Lower leg skin (tissue), 3 donors: ENCODE measurements at regions not wholly inside any gene's neighbourhood (a gene's known extent, or its start where the extent isn't known, plus 50 kb on each side); places are given as distances from the start of the nearest gene placed in this dataset.

ENCODE experiments used
- POLR2A ChIP-seq, 2 donors: fragments of 450-650 bp; IDR thresholded peaks; one replicate each; pipeline ENCODE4 v1.6.1; 2016 to 2017; ENCODE audit warnings: antibody characterized with exemption in 2 of 2, mild to moderate bottlenecking in 1 of 2, moderate library complexity in 1 of 2
- TF ChIP-seq, protein P1 (sequence below), 3 donors: fragments of 450-650 bp; IDR thresholded peaks; one replicate each; pipeline ENCODE4 v1.5.1; 2016; ENCODE audit warnings: antibody characterized with exemption in 3 of 3, mild to moderate bottlenecking in 3 of 3, moderate library complexity in 2 of 3

DNA sequence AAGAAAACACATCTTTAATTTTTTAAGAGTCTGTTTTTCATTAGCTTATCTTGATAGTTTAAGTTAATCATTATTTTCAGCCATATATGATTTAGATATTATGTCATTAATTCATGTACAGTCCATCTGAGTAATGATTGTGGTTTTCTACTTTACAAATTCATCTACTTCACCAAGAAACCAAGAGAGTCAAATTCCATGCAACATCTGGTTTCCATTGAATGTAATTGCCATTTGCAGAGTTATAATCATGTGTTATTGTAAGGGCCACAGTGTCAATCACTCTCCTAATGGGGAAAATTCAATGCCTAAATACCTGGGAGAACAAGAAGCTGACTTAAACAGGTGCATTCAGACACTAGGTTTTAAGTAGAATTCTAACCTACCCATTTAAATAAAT, 217.2 kb upstream of the OSR1 start:
- TF ChIP-seq, protein P1, sequence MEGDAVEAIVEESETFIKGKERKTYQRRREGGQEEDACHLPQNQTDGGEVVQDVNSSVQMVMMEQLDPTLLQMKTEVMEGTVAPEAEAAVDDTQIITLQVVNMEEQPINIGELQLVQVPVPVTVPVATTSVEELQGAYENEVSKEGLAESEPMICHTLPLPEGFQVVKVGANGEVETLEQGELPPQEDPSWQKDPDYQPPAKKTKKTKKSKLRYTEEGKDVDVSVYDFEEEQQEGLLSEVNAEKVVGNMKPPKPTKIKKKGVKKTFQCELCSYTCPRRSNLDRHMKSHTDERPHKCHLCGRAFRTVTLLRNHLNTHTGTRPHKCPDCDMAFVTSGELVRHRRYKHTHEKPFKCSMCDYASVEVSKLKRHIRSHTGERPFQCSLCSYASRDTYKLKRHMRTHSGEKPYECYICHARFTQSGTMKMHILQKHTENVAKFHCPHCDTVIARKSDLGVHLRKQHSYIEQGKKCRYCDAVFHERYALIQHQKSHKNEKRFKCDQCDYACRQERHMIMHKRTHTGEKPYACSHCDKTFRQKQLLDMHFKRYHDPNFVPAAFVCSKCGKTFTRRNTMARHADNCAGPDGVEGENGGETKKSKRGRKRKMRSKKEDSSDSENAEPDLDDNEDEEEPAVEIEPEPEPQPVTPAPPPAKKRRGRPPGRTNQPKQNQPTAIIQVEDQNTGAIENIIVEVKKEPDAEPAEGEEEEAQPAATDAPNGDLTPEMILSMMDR (IDR thresholded peaks at IDR 0.05): no peak
- no peak for TF ChIP-seq POLR2A (IDR thresholded peaks at IDR 0.05)
